ENCODE measurements at regions not wholly inside any gene's neighbourhood (a gene's known extent, or its start where the extent isn't known, plus 50 kb on each side); places are given as distances from the start of the nearest gene placed in this dataset.

DNA sequence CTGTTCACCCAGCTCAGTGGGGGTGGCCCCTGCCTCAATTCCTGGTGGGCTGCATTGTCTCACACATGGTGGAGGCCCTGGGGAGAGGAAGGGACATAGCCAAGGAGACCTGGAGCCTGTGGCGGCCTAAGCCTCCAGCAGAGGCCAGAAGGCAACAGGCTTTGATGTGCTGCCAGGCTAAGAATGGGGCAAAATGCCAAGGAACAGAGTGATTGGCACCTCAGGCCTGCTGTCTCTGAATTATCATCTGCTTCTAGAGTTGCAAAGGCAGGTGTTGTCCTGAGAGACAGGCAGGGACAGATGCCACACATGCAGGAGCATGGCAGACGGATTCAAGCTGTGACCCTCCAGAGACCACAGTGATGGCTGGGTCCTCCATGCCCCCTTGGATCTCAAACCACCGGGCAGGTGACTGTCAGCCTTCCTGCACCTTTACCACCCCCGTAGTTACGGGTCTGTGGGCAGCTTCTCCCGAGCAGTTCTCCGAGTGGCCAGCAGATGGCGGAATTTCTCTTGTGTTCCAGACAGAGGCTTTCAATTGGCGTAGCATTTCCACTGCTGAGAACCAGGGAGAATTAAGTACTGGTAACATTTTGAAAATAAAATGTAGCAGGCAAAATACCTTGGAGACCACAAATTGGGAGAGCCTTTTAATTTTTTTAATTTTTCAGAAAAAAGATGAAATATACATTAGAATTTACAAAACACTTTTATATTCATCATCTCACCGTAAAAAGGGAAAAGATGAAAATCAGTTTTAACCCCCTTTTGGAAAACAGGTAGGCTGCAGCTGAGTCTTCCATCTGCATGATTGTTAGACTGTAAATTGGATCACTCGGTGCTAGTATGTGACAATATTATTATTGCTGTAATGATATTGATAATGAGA, 525.5 kb upstream of the CFAP20DC start (continued):
- TF ChIP-seq, protein P1, sequence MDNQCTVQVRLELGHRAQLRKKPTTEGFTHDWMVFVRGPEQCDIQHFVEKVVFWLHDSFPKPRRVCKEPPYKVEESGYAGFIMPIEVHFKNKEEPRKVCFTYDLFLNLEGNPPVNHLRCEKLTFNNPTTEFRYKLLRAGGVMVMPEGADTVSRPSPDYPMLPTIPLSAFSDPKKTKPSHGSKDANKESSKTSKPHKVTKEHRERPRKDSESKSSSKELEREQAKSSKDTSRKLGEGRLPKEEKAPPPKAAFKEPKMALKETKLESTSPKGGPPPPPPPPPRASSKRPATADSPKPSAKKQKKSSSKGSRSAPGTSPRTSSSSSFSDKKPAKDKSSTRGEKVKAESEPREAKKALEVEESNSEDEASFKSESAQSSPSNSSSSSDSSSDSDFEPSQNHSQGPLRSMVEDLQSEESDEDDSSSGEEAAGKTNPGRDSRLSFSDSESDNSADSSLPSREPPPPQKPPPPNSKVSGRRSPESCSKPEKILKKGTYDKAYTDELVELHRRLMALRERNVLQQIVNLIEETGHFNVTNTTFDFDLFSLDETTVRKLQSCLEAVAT (IDR thresholded peaks at IDR 0.05) = no peak
- TF ChIP-seq MEF2B (IDR thresholded peaks at IDR 0.05; ENCODE audit: partially characterized antibody, poor library complexity, severe bottlenecking) (no peak), KDM1A (IDR thresholded peaks at IDR 0.05; ENCODE audit: borderline replicate concordance) (no peak), RUNX3 (IDR thresholded peaks at IDR 0.05; ENCODE audit: low read length) (peak; percentile 35), MTA2 (IDR thresholded peaks at IDR 0.05; ENCODE audit: low read depth) (no peak), ZNF622 (IDR thresholded peaks at IDR 0.05) (no peak), HDAC2 (IDR thresholded peaks at IDR 0.05) (no peak), SP1 (IDR thresholded peaks at IDR 0.05; ENCODE audit: low read depth, low read length) (no peak), GABPA (IDR thresholded peaks at IDR 0.05; ENCODE audit: low read depth) (no peak), NR2F1 (conservative IDR thresholded peaks at IDR 0.05) (no peak), BACH1 (IDR thresholded peaks at IDR 0.05; ENCODE audit: borderline replicate concordance) (no peak), IKZF1 (conservative IDR thresholded peaks at IDR 0.05) (peak; percentile 46; the same call in 1 of the 2 replicates), SMARCA5 (IDR thresholded peaks at IDR 0.05) (no peak), MYB (IDR thresholded peaks at IDR 0.05; ENCODE audit: borderline replicate concordance, low read depth, low read length) (no peak), HCFC1 (IDR thresholded peaks at IDR 0.05; ENCODE audit: low read length) (no peak), RAD21 (IDR thresholded peaks at IDR 0.05; ENCODE audit: insufficient read depth, low read depth, low read length) (peak; percentile 97), SIX5 (IDR thresholded peaks at IDR 0.05; ENCODE audit: low read depth, low read length, severe bottlenecking) (no peak), POLR2A (IDR thresholded peaks at IDR 0.05; ENCODE audit: low read depth, low read length) (no peak), JUND (IDR thresholded peaks at IDR 0.05; ENCODE audit: low read depth, low read length) (no peak), ETV6 (conservative IDR thresholded peaks at IDR 0.05 in 1 of 2, IDR thresholded peaks at IDR 0.05 in 1 of 2; ENCODE audit: borderline replicate concordance in 1 of 2, low read depth in 1 of 2) (no peak), ESRRA (IDR thresholded peaks at IDR 0.05; ENCODE audit: low read length) (no peak), NRF1 (conservative IDR thresholded peaks at IDR 0.05; ENCODE audit: low read depth, low read length) (no peak), CHD2 (IDR thresholded peaks at IDR 0.05; ENCODE audit: borderline replicate concordance, low read depth, low read length) (no peak)
- TF ChIP-seq, protein P2, sequence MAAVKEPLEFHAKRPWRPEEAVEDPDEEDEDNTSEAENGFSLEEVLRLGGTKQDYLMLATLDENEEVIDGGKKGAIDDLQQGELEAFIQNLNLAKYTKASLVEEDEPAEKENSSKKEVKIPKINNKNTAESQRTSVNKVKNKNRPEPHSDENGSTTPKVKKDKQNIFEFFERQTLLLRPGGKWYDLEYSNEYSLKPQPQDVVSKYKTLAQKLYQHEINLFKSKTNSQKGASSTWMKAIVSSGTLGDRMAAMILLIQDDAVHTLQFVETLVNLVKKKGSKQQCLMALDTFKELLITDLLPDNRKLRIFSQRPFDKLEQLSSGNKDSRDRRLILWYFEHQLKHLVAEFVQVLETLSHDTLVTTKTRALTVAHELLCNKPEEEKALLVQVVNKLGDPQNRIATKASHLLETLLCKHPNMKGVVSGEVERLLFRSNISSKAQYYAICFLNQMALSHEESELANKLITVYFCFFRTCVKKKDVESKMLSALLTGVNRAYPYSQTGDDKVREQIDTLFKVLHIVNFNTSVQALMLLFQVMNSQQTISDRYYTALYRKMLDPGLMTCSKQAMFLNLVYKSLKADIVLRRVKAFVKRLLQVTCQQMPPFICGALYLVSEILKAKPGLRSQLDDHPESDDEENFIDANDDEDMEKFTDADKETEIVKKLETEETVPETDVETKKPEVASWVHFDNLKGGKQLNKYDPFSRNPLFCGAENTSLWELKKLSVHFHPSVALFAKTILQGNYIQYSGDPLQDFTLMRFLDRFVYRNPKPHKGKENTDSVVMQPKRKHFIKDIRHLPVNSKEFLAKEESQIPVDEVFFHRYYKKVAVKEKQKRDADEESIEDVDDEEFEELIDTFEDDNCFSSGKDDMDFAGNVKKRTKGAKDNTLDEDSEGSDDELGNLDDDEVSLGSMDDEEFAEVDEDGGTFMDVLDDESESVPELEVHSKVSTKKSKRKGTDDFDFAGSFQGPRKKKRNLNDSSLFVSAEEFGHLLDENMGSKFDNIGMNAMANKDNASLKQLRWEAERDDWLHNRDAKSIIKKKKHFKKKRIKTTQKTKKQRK (IDR thresholded peaks at IDR 0.05; ENCODE audit: low read depth, low read length) = no peak
- TF ChIP-seq, protein P3, sequence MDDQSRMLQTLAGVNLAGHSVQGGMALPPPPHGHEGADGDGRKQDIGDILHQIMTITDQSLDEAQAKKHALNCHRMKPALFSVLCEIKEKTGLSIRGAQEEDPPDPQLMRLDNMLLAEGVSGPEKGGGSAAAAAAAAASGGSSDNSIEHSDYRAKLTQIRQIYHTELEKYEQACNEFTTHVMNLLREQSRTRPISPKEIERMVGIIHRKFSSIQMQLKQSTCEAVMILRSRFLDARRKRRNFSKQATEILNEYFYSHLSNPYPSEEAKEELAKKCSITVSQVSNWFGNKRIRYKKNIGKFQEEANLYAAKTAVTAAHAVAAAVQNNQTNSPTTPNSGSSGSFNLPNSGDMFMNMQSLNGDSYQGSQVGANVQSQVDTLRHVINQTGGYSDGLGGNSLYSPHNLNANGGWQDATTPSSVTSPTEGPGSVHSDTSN (IDR thresholded peaks at IDR 0.05; ENCODE audit: insufficient replicate concordance, low read depth, low read length) = no peak
- TF ChIP-seq, protein P4, sequence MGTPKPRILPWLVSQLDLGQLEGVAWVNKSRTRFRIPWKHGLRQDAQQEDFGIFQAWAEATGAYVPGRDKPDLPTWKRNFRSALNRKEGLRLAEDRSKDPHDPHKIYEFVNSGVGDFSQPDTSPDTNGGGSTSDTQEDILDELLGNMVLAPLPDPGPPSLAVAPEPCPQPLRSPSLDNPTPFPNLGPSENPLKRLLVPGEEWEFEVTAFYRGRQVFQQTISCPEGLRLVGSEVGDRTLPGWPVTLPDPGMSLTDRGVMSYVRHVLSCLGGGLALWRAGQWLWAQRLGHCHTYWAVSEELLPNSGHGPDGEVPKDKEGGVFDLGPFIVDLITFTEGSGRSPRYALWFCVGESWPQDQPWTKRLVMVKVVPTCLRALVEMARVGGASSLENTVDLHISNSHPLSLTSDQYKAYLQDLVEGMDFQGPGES (IDR thresholded peaks at IDR 0.05) = no peak
